Adipocyte (in vitro differentiated cells): ENCODE measurements at regions not wholly inside any gene's neighbourhood (a gene's known extent, or its start where the extent isn't known, plus 50 kb on each side); places are given as distances from the start of the nearest gene placed in this dataset.
"Not testable (repeated sequence)": the region's sequence is repeated elsewhere in the genome, so short reads cannot be mapped to it uniquely, and the experiment has no call there.

Source experiments
- DNase-seq: peaks from one replicate; pipeline ENCODE4 v3.0.0-alpha.2; 2015; ENCODE audit warnings: low read depth
- H3K27me3 ChIP-seq: replicated peaks from 2 replicates; pipeline ENCODE4 v1.7.0; 2013; ENCODE audit warnings: mild to moderate bottlenecking, low read length, moderate library complexity; ENCODE audit not compliant: control insufficient read depth, insufficient read depth
- H3K36me3 ChIP-seq: 2 replicates; pipeline ENCODE4 v1.7.0; 2013; ENCODE audit warnings: low read length, mild to moderate bottlenecking, moderate library complexity; ENCODE audit not compliant: control insufficient read depth, insufficient read depth, severe bottlenecking
- H3K4me1 ChIP-seq: 2 replicates; pipeline ENCODE4 v1.7.0; 2013; ENCODE audit warnings: mild to moderate bottlenecking, low read length, moderate library complexity; ENCODE audit not compliant: control insufficient read depth, insufficient read depth
- H3K4me3 ChIP-seq: 2 replicates; pipeline ENCODE4 v1.7.0; 2013; ENCODE audit warnings: mild to moderate bottlenecking, low read length, moderate library complexity
- H3K9ac ChIP-seq: 2 replicates; pipeline ENCODE4 v1.7.0; 2013; ENCODE audit warnings: mild to moderate bottlenecking, low read length, moderate library complexity
- H3K9me3 ChIP-seq: 2 replicates; pipeline ENCODE4 v1.7.0; 2013; ENCODE audit warnings: mild to moderate bottlenecking, low read length, moderate library complexity; ENCODE audit not compliant: control insufficient read depth

DNA sequence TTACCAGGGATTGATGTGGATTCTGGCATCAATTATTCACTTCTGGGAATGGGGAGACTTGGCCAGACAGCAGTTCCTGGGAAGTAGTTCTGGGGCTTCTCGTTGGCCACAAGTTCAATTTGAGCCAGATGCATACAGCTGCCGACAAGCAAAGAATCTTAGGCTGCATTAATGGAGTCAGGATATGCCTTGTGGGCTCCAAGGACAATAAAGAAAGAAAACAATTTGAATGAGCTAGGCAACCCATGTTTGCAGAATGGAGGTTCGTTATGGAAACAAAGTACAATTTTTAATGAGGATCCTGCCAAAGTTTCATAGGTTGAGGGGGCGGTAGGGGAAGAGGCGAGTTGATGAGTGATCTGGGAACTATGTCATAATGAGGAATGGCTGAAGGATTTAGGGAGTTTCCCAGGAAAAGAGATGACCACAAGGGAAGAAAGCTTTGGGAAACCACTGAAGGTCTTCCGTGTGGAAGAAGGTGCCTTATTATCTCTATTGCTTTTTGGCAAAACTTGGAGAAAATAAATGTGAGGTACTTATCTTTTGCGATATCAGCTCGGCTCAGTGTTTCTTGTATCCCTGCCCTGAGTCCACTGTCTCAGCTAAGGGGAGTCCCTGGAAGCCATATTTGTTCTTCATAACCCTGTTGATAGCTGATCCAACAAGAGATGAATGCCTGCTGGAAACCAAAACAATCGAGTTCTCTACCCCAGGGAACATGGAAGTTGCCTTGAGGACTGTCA is 181.0 kb upstream of the ZNF217 start:
- no peaks in the 10 kb centered on the region for H3K36me3 ChIP-seq
- H3K27me3 ChIP-seq: no peaks in the 10 kb centered on the region
- H3K4me1 ChIP-seq: peaks cover 19% of the 10 kb centered on the region
- DNase-seq: peak; percentile 80
- peak overlapping the region; percentile 61 for H3K4me3 ChIP-seq
- H3K9ac ChIP-seq: peak overlapping the region; percentile 72
- no peaks in the 10 kb centered on the region for H3K9me3 ChIP-seq

DNA sequence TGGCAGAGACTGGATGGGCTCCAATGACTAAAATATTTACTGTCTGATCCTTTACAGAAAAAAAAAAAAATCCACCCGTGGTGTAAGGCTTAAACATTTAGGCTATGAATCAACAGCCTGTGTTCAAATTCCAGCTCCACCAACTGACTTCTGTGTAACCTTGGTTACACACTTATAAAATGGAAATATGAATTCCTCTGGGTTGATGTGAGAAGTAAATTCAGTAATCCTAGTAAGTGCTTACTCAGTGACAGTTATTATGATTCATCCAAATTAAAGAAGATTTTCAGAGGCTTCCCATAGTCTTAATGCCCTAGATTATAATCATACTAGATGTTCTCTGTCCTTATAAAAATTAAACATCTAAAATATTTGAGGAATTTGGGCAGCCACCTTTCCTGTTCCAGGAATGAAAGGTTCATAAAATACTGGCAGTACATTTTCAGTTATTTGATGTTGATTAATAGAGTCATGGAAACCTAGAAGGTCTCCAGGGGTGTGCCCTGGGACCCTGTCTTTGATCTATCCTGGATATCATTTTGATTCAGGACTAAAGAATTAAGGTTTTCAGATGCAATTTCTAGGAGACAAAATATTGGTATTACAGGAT is 180.3 kb upstream of the ZNF217 start:
- H3K4me3 ChIP-seq: peak overlapping the region; percentile 61
- no peaks in the 10 kb centered on the region for H3K36me3 ChIP-seq
- H3K27me3 ChIP-seq: no peaks in the 10 kb centered on the region
- peaks cover 19% of the 10 kb centered on the region for H3K4me1 ChIP-seq
- DNase-seq: peak; percentile 92
- H3K9me3 ChIP-seq: no peaks in the 10 kb centered on the region
- H3K9ac ChIP-seq: peak overlapping the region; percentile 75

DNA sequence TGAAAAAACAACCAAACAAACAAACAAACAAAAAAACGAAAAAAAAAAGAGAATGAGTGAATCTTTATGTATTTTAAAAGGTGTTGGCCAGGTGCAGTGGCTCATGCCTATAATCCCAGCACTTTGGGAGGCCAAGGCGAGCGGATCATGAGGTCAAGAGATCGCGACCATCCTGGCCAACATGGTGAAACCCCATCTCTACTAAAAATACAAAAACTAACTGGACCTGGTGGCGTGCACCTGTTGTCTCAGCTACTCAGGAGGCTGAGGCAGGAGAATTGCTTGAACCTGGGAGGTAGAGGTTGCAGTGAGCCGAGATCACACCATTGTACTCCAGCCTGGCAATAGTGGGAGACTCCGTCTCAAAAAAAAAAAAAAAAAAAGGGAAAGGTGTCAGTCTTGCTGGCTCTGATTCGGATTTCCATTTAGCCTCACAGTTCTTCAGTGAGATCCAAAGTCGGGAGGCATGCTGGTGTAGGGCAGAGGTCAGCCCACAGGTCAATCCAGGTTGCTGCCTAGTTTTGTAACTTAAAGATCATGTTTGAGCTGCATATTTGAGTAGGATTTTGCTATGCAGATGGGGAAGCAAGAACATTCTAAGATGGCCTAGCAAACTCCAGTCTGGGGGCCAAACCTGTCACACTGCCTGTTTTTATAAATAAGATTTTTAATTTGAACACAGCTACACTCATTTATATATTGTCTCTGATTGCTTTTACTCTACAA is 179.6 kb upstream of the ZNF217 start:
- H3K4me3 ChIP-seq, H3K27me3 ChIP-seq, H3K36me3 ChIP-seq, H3K9me3 ChIP-seq, DNase-seq: not testable (repeated sequence)
- H3K4me1 ChIP-seq: peaks cover 19% of the 10 kb centered on the region
- H3K9ac ChIP-seq: peak overlapping the region; percentile 75

DNA sequence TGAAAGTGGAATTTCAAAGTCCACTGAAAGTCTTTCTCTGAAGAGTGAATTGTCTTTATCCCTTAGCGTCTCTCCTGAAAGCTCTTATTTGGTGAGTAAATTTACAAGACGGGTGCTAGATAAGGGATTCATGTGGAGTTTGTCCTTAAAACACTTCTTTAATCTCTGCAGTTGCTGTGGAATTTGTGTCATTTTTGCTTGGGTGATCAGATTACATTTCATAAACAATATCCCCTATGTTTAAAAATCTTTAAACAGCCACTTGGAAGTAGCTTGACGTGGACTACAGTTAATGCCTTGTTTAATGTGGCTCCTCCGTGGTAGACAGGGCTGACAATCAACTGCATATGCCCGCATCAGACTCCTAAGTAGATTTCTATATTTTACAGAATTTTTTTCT is 175.4 kb upstream of the ZNF217 start:
- DNase-seq: peak; percentile 44
- H3K27me3 ChIP-seq: no peaks in the 10 kb centered on the region
- no peaks in the 10 kb centered on the region for H3K9me3 ChIP-seq
- H3K9ac ChIP-seq: no peak overlapping the region
- no peaks in the 10 kb centered on the region for H3K36me3 ChIP-seq
- H3K4me1 ChIP-seq: peaks cover 12% of the 10 kb centered on the region
- no peak overlapping the region for H3K4me3 ChIP-seq

DNA sequence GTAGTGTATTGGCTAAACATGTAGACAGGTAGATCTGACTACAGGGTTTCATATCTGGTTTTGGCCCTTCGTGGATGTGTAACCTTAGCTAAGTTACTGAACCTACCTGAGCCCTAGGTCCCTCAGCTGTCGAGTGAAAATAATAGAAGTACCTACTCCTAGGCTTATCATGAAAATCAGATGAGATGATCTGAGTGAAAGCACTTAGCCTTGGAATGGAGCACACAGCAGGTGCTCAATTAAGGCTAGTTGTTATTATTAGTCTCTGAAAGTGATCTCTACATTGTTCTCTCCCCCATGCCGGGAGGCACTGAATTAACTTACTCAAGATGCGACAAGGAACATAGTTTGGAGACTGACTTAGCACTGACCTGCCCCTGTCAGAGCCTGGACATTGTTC is 174.7 kb upstream of the ZNF217 start:
- no peak for DNase-seq
- Histone ChIP-seq H3K9ac (no peak overlapping the region), H3K4me1 (peaks cover 11% of the 10 kb centered on the region), H3K36me3 (no peaks in the 10 kb centered on the region), H3K27me3 (no peaks in the 10 kb centered on the region), H3K4me3 (no peak overlapping the region), H3K9me3 (no peaks in the 10 kb centered on the region)

DNA sequence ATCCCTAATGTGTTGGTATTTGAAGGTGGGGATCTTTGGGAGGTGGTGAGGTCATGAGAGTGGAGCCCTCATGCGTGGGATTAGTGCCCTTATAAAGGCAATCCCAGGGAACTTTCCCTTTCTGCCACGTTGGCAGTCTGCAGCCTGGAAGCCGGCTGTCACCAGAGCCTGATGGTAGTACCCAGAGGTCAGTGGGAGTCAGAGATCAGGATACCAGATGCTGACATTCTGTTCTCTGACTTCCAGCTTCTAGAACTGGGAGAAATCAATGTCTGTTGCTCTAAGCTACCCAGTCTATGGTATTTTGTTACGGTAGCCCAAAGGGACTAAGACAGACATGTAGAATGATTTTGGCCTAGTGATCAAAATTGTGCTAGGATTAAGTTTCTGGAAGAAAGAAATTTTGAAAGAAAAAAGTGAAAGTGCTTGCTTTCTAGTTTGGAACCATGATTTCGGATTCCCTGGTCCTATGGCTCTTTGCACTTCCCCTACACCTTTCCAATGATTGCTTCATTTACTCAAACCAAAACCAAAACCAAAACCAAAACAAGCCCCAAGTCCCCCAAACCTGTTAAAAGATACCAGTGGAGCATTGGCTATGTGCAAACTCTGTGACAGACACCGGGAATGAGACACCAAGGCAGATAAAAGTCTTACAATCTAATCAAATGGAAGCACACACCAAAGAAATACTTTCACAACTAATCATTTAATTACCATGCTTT is 173.7 kb upstream of the ZNF217 start:
- H3K9me3 ChIP-seq: no peaks in the 10 kb centered on the region
- H3K9ac ChIP-seq: no peak overlapping the region
- DNase-seq: no peak
- no peak overlapping the region for H3K4me3 ChIP-seq
- no peaks in the 10 kb centered on the region for H3K36me3 ChIP-seq
- H3K27me3 ChIP-seq: no peaks in the 10 kb centered on the region
- H3K4me1 ChIP-seq: peaks cover 8% of the 10 kb centered on the region

DNA sequence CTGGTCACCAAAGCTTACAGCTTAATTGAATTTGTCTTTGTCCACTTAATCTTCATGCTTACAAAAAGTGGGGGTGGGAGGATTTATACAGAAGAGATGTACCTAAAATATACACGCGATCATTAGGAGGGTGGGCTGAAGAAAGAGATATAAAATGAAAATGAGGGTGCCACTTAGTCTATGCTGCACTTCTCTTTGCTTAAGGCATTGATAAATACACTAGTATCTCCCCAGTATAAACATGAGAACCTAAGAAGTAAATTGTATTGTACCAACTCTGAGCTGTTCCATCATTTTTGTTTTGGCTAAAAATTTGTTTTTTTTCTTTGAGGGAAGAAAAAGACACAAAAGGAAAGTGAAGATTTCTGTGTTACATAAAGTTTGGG is 170.8 kb upstream of the ZNF217 start:
- Histone ChIP-seq H3K9ac (peak overlapping the region; percentile 67), H3K9me3 (no peaks in the 10 kb centered on the region), H3K27me3 (no peaks in the 10 kb centered on the region), H3K36me3 (no peaks in the 10 kb centered on the region), H3K4me1 (peaks cover 8% of the 10 kb centered on the region), H3K4me3 (peak overlapping the region; percentile 72)
- no peak for DNase-seq

DNA sequence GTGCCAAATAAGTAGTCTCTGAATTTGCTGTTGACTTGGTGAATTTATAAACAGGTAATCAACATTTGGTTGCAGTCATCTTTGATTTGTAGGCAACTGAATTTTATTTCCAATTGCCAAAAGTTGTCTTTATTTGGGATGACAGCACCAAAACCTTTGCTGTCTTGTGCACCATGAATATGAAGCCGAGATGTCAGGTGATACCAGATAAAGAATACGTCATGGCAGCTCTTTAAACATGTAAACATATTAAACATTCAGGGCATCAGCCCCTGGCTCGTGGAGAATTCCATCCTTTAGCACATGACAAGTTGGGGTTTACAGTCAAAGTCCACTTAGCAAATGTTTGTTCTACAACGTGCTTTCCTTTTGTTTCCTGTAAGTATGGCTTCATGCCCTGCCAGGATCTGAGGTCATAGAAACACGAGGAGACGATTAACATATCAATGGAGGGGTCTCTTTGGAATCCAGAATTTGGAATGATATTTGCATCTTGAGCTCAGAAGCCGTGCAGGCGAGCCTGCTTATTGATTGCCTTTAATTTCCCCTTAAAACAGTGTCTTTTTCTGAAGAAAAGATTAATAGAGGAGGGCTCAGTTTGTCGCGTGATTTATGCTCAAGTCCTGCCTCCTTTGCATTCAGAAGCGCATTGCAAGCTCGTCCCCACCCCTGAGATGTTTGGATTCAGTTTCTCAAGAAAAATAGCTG is 170.2 kb upstream of the ZNF217 start:
- Histone ChIP-seq H3K9ac (peak overlapping the region; percentile 67), H3K9me3 (no peaks in the 10 kb centered on the region), H3K4me3 (peak overlapping the region; percentile 72), H3K36me3 (no peaks in the 10 kb centered on the region), H3K4me1 (peaks cover 8% of the 10 kb centered on the region), H3K27me3 (no peaks in the 10 kb centered on the region)
- peak; percentile 68 for DNase-seq

DNA sequence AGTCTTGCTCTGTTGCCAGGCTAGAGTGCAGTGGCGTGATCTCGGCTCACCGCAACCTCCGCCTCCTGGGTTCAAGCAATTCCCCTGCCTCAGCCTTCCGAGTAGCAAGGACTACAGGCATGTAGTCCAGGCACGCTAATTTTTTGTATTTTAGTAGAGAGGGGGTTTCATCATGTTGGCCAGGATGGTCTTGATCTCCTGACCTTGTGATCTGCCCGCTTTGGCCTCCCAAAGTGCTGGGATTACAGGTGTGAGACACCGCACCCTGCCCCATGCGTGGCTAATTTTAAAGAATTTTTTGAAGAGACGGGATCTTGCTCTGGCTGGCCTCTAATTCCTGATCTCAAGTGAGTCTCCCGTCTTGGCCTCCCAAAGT is 168.8 kb upstream of the ZNF217 start:
- H3K9ac ChIP-seq, H3K4me3 ChIP-seq, H3K4me1 ChIP-seq, H3K27me3 ChIP-seq, DNase-seq, H3K9me3 ChIP-seq, H3K36me3 ChIP-seq: not testable (repeated sequence)

DNA sequence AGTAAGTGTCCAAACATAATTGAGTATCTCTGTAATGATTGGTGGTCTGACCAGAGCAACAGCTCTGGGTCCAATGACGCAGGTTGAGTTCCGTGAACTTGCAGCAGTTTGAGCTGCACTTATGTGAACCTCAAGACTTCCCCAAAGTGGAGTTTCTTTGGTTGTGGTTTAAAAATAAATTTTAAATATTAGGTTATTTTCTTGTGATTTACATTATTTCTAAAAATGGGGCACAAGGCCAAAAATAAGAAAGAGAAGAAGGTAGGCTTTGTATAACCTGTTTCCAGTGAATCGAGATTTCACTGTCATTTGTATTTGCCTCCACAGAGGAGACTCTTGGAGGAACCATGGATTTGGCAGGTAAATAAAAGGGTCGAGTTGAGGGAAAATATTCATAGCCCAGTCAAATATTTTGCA is 166.4 kb upstream of the ZNF217 start:
- Histone ChIP-seq H3K4me3 (no peak overlapping the region), H3K9me3 (no peaks in the 10 kb centered on the region), H3K9ac (no peak overlapping the region), H3K27me3 (no peaks in the 10 kb centered on the region), H3K4me1 (peaks cover 8% of the 10 kb centered on the region), H3K36me3 (no peaks in the 10 kb centered on the region)
- DNase-seq: no peak
